ENCODE measurements at regions not wholly inside any gene's neighbourhood (a gene's known extent, or its start where the extent isn't known, plus 50 kb on each side); places are given as distances from the start of the nearest gene placed in this dataset.

DNA sequence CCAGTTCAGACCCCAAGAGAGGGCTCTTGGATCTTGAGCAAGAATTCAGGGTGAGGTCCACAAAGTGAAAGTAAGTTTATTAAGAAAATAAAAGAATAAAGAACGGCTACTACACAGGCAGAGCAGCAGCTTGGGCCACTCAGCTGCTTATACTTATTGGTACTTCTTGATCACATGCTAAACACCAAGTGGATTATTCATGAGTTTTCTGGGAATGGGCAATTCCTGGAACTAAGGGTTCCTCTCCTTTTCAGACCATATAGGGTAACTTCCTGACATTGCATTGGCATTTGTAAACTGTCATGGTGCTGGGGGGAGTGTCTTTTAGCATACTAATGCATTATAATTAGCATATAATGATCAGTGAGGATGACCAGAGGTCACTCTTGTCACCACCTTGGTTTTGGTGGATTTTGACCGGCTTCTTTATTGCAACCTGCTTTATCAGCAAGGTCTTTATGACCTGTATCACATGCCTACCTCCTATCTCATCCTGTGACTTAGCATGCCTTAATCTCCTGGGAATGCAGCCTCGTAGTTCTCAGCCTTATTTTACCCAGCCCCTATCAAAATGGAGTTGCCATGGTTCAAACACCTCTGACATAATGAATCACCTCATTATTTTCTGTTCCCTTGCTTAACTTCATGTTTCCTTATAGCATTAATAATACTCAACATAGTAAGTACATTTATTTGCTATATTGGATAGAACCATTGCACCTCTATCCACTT, 476.3 kb downstream of the DTHD1 start (continued):
- TF ChIP-seq, protein P1, sequence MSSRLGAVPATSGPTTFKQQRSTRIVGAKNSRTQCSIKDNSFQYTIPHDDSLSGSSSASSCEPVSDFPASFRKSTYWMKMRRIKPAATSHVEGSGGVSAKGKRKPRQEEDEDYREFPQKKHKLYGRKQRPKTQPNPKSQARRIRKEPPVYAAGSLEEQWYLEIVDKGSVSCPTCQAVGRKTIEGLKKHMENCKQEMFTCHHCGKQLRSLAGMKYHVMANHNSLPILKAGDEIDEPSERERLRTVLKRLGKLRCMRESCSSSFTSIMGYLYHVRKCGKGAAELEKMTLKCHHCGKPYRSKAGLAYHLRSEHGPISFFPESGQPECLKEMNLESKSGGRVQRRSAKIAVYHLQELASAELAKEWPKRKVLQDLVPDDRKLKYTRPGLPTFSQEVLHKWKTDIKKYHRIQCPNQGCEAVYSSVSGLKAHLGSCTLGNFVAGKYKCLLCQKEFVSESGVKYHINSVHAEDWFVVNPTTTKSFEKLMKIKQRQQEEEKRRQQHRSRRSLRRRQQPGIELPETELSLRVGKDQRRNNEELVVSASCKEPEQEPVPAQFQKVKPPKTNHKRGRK (tag; IDR thresholded peaks at IDR 0.05), result no peak
- TF ChIP-seq TEAD2 (tag; IDR thresholded peaks at IDR 0.05) (peak; percentile 87), ZNF583 (CRISPR knock-in tag; IDR thresholded peaks at IDR 0.05) (peak; percentile 95), ZNF146 (CRISPR knock-in tag; IDR thresholded peaks at IDR 0.05; ENCODE audit: unreplicated experiment) (no peak), FOXJ3 (CRISPR knock-in tag; IDR thresholded peaks at IDR 0.05) (no peak), ZNF274 (IDR thresholded peaks at IDR 0.05; ENCODE audit: borderline replicate concordance, low read depth, low read length) (no peak), ZNF79 (CRISPR knock-in tag; IDR thresholded peaks at IDR 0.05; ENCODE audit: low read depth) (peak; percentile 79), ZNF707 (CRISPR knock-in tag; conservative IDR thresholded peaks at IDR 0.05) (no peak), ZNF311 (CRISPR knock-in tag; IDR thresholded peaks at IDR 0.05) (peak; percentile 90), KLF1 (tag; IDR thresholded peaks at IDR 0.05) (no peak), FIP1L1 (IDR thresholded peaks at IDR 0.05; ENCODE audit: low read depth, low read length, poor library complexity, severe bottlenecking) (no peak), PYGO2 (tag; IDR thresholded peaks at IDR 0.05) (no peak), NR2C1 (IDR thresholded peaks at IDR 0.05) (no peak), NR2C1 (tag; IDR thresholded peaks at IDR 0.05) (peak; percentile 80), PML (IDR thresholded peaks at IDR 0.05; ENCODE audit: low read length) (no peak), ZNF668 (CRISPR knock-in tag; IDR thresholded peaks at IDR 0.05) (peak; percentile 89), ZNF766 (CRISPR knock-in tag; conservative IDR thresholded peaks at IDR 0.05) (peak; percentile 87), TBL1XR1 (IDR thresholded peaks at IDR 0.05; ENCODE audit: low read length in 2 of 2) (no peak), CREB1 (IDR thresholded peaks at IDR 0.05) (no peak), CREB1 (CRISPR knock-in tag; IDR thresholded peaks at IDR 0.05) (no peak), ZNF239 (CRISPR knock-in tag; IDR thresholded peaks at IDR 0.05) (peak; percentile 74), MEF2D (tag; conservative IDR thresholded peaks at IDR 0.05; ENCODE audit: low read depth) (peak; percentile 84)
- TF ChIP-seq, protein P2, sequence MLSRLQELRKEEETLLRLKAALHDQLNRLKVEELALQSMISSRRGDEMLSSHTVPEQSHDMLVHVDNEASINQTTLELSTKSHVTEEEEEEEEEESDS (CRISPR knock-in tag; IDR thresholded peaks at IDR 0.05), result no peak
- TF ChIP-seq, protein P3, sequence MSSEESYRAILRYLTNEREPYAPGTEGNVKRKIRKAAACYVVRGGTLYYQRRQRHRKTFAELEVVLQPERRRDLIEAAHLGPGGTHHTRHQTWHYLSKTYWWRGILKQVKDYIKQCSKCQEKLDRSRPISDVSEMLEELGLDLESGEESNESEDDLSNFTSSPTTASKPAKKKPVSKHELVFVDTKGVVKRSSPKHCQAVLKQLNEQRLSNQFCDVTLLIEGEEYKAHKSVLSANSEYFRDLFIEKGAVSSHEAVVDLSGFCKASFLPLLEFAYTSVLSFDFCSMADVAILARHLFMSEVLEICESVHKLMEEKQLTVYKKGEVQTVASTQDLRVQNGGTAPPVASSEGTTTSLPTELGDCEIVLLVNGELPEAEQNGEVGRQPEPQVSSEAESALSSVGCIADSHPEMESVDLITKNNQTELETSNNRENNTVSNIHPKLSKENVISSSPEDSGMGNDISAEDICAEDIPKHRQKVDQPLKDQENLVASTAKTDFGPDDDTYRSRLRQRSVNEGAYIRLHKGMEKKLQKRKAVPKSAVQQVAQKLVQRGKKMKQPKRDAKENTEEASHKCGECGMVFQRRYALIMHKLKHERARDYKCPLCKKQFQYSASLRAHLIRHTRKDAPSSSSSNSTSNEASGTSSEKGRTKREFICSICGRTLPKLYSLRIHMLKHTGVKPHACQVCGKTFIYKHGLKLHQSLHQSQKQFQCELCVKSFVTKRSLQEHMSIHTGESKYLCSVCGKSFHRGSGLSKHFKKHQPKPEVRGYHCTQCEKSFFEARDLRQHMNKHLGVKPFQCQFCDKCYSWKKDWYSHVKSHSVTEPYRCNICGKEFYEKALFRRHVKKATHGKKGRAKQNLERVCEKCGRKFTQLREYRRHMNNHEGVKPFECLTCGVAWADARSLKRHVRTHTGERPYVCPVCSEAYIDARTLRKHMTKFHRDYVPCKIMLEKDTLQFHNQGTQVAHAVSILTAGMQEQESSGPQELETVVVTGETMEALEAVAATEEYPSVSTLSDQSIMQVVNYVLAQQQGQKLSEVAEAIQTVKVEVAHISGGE (CRISPR knock-in tag; IDR thresholded peaks at IDR 0.05), result 0 out of 6 replicates have a peak, but pooled peaks of 1 of the 3 experiments have one; percentile 41
